Urinary bladder (tissue), 3 donors: ENCODE measurements at regions not wholly inside any gene's neighbourhood (a gene's known extent, or its start where the extent isn't known, plus 50 kb on each side); places are given as distances from the start of the nearest gene placed in this dataset.

Experiments
- DNase-seq: peaks from one replicate; pipeline ENCODE4 v3.0.0-alpha.2; 2015; ENCODE audit errors: extremely low spot score
- H3K27ac ChIP-seq: one replicate; pipeline ENCODE4 v1.5.1; 2013; ENCODE audit warnings: low read depth, mild to moderate bottlenecking, moderate library complexity
- H3K36me3 ChIP-seq: one replicate; pipeline ENCODE4 v1.6.1; 2013; ENCODE audit warnings: mild to moderate bottlenecking, moderate library complexity; ENCODE audit not compliant: insufficient read depth
- H3K4me1 ChIP-seq: one replicate; pipeline ENCODE4 v1.6.1; 2013; ENCODE audit warnings: mild to moderate bottlenecking, moderate library complexity; ENCODE audit not compliant: insufficient read depth
- H3K4me3 ChIP-seq: one replicate; pipeline ENCODE4 v1.5.1; 2013; ENCODE audit warnings: low read depth, low read length
- WGBS: extraction: QIAGEN DNeasy Blood & Tissue Kit; methylation state at CpG from one replicate; pipeline ENCODE4 v1.1.7; 2013; 5-methylcytosine and 5-hydroxymethylcytosine counted together
- donor health status: healthy with polysubstance abuse.
- donor health status: healthy.

DNA sequence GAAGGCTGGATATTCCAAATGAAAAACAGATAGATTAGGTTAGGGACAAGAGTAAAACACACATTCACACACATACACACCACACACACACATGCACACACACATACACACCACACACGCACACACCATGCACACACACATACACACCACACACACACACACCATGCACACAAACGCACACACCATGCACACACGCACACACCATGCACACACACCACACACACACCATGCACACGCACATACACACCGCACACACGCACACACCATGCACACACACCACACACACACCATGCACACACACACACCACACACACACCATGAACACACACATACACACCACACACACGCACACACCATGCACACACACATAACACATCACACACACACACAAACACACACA, 203.7 kb upstream of the ZFHX3 start:
- no peaks in the 10 kb centered on the region for H3K36me3 ChIP-seq
- DNase-seq = no peak
- H3K4me1 ChIP-seq = no peaks in the 10 kb centered on the region
- whole genome bisulfite sequencing = 86% methylated on average over 7 of the region's 7 CpGs
- no peak overlapping the region for H3K27ac ChIP-seq
- no peak overlapping the region for H3K4me3 ChIP-seq

DNA sequence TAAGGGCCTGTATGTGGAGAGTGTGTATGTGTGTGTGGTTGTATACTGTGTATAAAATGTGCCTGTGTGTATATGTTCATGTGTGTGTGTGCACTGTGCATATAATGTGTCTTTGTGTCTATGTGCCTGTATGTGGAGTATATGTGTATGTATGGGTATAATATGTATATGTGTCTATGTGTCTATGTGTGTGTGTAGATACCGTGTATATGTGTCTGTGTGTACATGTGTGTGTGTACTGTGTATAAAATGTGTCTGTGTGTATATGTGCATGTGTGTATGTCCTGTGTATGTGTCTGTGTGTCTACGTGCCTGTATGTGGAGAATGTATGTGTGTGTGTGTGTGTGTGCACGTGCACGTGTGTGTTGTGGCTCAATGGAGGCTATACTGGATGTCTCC, 200.4 kb upstream of the ZFHX3 start:
- DNase-seq = no peak
- Histone ChIP-seq H3K4me1 (no peaks in the 10 kb centered on the region), H3K36me3 (no peaks in the 10 kb centered on the region), H3K4me3 (no peak overlapping the region), H3K27ac (no peak overlapping the region)
- WGBS = 92% methylated on average over 4 of the region's 4 CpGs

DNA sequence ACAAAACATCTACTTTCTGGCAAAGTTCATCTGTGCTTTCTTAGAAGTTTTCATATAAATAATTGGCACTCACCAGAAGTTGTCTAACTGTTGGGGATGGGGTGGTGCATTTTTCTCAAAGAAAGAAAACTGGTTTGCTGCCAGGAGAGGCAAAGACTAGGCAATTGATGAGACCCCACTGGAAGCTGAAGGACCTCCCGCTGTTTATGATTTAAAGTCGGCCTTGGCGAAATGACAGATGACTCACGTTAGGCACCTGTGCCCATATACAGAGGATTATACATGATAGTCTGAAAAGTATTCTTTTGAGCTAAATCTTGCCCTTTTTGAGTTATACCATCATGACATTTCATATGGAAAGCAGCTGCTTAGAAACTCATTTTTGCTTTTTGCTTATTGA, 193.0 kb upstream of the ZFHX3 start:
- Histone ChIP-seq H3K27ac (no peak overlapping the region), H3K36me3 (no peaks in the 10 kb centered on the region), H3K4me3 (no peak overlapping the region), H3K4me1 (no peaks in the 10 kb centered on the region)
- no peak for DNase-seq
- WGBS = 70% methylated on average over 4 of the region's 4 CpGs

DNA sequence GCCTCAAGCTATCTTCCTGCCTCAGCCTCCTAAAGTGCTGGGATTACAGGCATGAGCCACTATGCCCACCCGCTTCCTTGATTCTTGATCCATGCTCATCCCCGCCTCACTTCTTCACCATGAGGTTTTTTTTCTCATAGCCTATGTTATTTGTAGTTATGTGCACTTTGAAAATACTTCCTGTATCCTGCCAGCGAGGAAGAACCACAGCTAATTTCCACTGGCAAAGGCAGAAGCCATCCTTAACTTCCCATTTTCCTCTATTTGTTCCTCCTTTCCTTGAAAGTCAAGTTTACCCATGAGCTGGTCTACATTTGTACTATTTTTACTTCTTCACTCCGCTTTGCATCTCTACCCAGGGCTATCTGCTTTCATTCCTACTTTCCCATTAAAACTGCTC, 189.7 kb upstream of the ZFHX3 start:
- no peaks in the 10 kb centered on the region for H3K36me3 ChIP-seq
- WGBS = 92% methylated on average over 4 of the region's 4 CpGs

DNA sequence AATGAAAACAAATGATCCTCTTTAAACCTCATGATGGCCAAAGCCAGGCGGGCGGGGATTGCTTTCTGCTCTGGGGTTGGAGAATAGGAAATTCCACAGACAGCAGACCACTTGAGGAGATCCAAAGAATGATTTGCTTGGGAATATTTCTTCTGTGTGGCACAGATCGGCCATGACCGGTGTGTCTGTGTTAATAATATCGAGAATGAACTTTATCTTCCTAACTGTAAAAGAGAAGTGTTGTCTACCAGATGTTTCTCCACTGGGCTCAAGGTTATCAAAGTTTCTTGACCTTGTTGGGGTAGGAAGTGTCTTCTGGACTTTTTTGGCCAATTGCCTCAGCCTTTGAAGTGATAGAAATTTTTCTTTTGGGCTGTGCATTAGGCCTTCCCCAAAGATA, 186.6 kb upstream of the ZFHX3 start:
- no peak for DNase-seq
- Histone ChIP-seq H3K36me3 (no peaks in the 10 kb centered on the region), H3K27ac (no peak overlapping the region), H3K4me3 (no peak overlapping the region), H3K4me1 (no peaks in the 10 kb centered on the region)
- 71% methylated on average over 5 of the region's 5 CpGs for WGBS

More for the DNA sequence above, 189.7 kb upstream of the ZFHX3 start:
- H3K4me3 ChIP-seq = no peak overlapping the region
- H3K4me1 ChIP-seq = no peaks in the 10 kb centered on the region
- no peak overlapping the region for H3K27ac ChIP-seq
- DNase-seq = no peak

DNA sequence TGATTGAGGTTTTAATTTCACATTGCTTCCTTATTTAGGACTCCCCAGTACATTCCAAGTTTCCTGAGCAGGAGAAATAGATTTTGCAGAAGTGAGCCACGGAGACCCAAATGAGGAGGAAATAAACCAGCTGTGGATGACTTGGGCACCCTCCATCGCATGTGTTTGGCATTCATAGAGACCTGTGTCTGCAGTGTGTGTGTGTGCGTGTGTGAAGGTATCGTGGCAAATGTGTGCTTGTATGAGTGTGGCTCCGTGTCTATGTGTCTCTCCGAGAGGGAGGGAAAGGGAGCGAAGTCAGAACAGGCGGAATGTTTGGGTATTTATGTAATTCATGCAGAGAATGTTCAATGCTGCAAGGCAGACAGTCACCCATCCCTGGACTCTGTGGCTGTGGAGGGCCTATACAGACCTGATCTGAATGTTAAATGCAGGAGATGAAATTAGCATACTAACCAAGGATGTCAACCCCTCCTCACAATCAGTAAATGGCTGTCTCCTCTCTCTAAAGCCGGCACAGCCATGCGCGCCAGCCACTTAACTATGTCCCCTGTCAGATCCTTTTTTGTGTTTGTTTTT, 186.0 kb upstream of the ZFHX3 start:
- Histone ChIP-seq H3K36me3 (no peaks in the 10 kb centered on the region), H3K4me1 (no peaks in the 10 kb centered on the region), H3K4me3 (no peak overlapping the region), H3K27ac (no peak overlapping the region)
- WGBS = 49% methylated on average over 11 of the region's 11 CpGs
- DNase-seq = no peak

DNA sequence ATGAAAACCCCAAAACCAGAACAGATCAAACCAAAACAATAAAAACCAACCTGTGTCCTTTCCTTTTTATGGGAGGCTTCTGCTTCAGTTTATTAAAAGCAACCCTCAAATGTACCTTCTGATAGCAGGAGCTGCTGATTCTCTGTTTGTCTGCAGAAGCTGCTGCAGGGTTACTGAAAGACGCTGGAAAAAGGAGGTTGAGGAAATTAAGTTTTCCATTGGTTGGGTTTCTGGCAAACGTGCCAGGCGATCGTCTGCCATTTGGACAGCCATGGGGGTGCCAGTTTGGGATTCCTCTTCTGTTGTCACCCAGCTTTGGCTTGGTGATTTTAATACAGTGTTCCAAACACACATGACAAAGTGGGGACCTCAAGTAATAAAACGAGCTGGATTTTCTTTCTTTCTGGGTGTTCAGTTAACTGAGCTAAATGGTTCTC, 185.4 kb upstream of the ZFHX3 start:
- H3K4me1 ChIP-seq = no peaks in the 10 kb centered on the region
- WGBS = 30% methylated on average over 5 of the region's 5 CpGs
- H3K4me3 ChIP-seq = no peak overlapping the region
- H3K27ac ChIP-seq = no peak overlapping the region
- DNase-seq = no peak
- no peaks in the 10 kb centered on the region for H3K36me3 ChIP-seq

DNA sequence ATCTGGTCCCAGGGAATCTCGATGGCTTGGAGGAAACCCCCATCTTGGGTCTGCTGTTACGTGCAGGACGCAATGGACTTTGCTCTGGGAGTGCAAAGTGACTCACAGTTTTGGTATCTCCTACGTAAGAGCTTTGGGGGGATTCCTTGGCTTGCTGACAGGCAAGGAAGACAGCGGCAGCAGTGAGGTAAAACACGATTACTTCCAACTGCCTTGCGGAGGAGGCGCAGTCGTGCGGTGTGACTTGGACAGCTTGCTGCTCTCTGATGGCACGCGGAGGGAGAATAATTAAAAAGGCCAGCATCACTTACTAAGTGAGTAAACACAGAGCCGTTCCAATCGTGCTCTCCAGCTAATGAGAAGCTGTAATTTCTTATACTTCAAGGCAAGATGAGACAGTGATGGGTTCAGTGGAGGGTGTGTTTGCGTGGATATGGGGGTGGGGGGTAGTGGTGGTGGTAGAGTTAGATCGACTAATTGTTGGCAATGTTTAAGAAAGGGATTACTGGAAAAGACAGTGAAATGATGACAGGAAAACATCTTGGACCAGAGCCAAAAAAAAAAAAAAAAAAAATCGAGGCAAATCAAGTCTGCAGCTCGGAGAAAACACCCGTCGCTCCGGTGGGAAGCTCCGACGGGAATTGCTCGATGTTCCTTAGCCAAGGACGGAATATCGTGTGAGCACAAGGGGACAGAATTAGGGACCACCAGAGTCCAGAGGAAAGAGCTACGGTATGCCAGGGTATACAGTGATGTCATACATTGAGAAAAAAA, 184.8 kb upstream of the ZFHX3 start:
- DNase-seq = peak; percentile 47

DNA sequence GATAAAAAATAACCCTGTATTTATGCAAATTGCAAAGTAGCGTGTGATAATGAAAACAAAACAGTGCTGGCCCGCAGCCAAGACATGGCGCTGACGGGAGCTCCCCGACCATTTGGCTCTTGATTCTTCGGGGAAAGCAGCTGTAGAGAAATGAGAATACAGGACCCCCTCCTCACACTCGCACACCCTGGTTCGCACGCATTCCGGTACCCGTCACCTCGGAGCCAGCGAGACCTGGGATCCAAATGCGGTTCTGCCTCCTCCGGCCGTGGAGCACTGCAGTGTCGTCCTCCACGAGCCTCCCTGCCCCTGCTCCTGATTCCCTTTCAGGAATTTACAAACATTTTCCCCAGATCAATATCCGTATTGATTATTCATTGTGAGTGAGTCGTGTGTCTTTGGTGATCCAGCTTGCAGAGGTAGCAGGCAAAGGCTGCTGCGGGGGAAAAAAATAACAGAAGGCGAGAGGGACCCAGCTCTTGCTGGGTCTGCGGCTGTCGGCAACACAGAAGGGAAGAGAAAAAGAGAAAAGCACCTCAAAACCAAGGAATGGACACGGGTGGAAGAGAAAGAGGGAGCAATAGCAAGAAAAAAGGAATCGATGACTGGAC, 184.1 kb upstream of the ZFHX3 start:
- 88% methylated on average over 26 of the region's 26 CpGs for WGBS
- H3K36me3 ChIP-seq = no peaks in the 10 kb centered on the region
- H3K27ac ChIP-seq = no peak overlapping the region
- no peak overlapping the region for H3K4me3 ChIP-seq
- no peaks in the 10 kb centered on the region for H3K4me1 ChIP-seq
- DNase-seq = no peak

More for the DNA sequence above, 184.8 kb upstream of the ZFHX3 start:
- Histone ChIP-seq H3K4me3 (no peak overlapping the region), H3K36me3 (no peaks in the 10 kb centered on the region), H3K27ac (no peak overlapping the region), H3K4me1 (no peaks in the 10 kb centered on the region)
- WGBS = 12% methylated on average over 27 of the region's 27 CpGs

DNA sequence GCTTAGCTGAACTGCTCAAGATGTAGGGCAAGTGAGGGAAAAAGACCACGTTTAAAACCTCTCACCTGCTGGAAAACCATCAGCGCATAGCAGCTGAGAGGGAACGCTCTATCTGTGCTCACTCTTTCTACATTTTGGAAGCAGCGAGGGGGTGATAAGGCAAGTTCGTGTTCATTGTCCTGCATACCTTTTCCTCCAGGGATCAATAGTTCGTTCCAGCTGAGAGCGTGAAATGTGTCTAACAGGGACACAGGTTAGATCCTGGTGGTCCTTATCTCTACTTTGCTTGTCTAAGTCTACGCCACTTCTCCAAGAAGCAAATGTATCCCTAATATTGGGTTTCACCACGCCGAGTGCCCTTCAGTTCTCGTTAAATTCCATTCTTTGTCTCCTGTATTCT, 183.5 kb upstream of the ZFHX3 start:
- H3K4me3 ChIP-seq = no peak overlapping the region
- 95% methylated on average over 11 of the region's 11 CpGs for WGBS
- H3K4me1 ChIP-seq = no peaks in the 10 kb centered on the region
- no peak overlapping the region for H3K27ac ChIP-seq
- DNase-seq = no peak
- no peaks in the 10 kb centered on the region for H3K36me3 ChIP-seq

DNA sequence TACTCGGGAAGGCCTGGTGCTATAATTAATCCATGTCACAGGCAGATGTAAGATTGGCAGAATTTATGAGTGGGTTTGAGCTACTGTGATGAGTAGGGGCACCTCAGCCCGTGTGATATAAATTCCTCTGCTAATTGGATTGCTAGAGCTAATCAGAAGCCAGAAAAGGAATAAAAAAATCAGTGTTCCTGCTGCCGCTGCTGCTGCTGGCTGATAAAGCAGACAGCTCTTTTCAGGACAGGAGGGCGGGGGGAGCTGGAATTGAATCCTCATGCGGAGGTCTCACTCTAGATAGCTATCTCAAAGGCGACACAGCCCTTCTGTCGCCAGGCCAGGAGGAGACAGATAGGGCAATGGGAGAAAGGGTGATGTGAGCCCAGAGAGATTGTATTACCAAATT, 182.7 kb upstream of the ZFHX3 start:
- H3K36me3 ChIP-seq = no peaks in the 10 kb centered on the region
- no peak overlapping the region for H3K4me3 ChIP-seq
- no peaks in the 10 kb centered on the region for H3K4me1 ChIP-seq
- WGBS = 85% methylated on average over 7 of the region's 7 CpGs
- no peak overlapping the region for H3K27ac ChIP-seq
- DNase-seq = no peak

DNA sequence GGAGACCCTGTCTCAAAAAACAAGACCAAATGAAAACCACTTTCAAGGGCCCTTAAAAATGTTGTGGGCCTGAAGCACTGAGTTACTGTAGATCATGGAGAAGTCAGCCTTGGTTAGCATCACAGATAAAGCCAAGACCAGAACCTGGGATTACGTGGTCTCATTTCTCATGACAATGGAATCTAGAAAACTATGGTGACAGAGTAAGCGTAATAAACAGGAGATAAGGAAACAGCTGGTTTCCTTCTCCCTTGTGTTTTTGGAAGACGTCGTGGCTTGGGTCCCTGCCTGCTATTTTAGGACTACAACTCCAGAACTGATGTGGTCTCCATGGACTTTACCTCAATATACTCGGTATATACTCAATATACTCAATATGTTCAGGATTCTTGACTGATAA, 180.7 kb upstream of the ZFHX3 start:
- no peaks in the 10 kb centered on the region for H3K36me3 ChIP-seq
- 16% methylated on average over 5 of the region's 5 CpGs for WGBS
- H3K4me1 ChIP-seq = no peaks in the 10 kb centered on the region
- H3K27ac ChIP-seq = no peak overlapping the region
- DNase-seq = no peak
- H3K4me3 ChIP-seq = no peak overlapping the region

DNA sequence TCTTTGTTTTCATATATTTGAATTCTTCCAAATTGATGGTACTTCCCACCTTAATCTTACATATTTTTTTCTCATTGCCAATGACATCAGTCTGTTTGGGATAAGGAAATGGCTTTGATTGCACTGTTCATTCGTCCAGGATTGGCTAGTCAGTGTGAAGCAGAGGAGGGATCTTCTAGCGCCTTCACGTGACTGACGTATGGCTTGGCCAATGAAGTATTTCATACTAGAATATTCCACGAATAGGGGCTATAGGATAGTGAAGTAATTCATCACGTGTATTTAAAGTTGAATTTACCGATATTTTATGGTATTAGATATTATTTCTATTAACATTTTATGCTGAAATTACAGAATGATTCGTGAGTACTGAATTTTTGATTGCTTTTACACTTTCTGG, 178.7 kb upstream of the ZFHX3 start:
- Histone ChIP-seq H3K27ac (no peak overlapping the region), H3K36me3 (no peaks in the 10 kb centered on the region), H3K4me3 (no peak overlapping the region), H3K4me1 (no peaks in the 10 kb centered on the region)
- WGBS = 95% methylated on average over 8 of the region's 8 CpGs
- no peak for DNase-seq

DNA sequence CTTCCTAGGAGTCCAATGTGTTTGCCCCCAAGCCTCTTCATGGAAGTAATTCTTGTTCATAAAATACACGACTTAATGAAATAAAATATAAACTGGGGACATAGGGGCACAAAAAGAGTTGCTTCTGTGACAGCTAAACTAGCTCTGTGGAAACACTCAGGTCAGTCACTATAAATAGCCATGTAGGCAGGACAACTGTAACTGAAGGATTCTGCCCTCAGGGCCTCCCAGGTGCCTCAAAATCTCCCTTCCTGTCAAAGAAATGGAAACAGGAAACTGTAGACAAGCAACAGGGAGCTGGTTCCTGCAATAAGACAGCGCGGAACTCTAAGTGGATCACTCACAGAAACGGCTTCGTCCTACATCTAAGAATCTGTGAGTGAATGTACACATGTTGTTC, 178.1 kb upstream of the ZFHX3 start:
- H3K36me3 ChIP-seq = no peaks in the 10 kb centered on the region
- no peak for DNase-seq
- H3K4me1 ChIP-seq = no peaks in the 10 kb centered on the region
- no peak overlapping the region for H3K27ac ChIP-seq
- no peak overlapping the region for H3K4me3 ChIP-seq
- 86% methylated on average over 5 of the region's 5 CpGs for WGBS
